Progenitor cell of endocrine pancreas (in vitro differentiated cells): ENCODE measurements at regions not wholly inside any gene's neighbourhood (a gene's known extent, or its start where the extent isn't known, plus 50 kb on each side); places are given as distances from the start of the nearest gene placed in this dataset.
"Not testable (repeated sequence)": the region's sequence is repeated elsewhere in the genome, so short reads cannot be mapped to it uniquely, and the experiment has no call there.

Source experiments
- DNase-seq: peaks from one replicate; pipeline ENCODE4 v3.0.0; 2021; ENCODE audit warnings: low spot score; ENCODE audit not compliant: unreplicated experiment
- H3K27ac Mint-ChIP-seq: 2 replicates; pipeline ENCODE4 v1.8.0; 2021; ENCODE audit warnings: mild to moderate bottlenecking, moderate library complexity, mixed read lengths
- H3K27me3 Mint-ChIP-seq: 2 replicates; pipeline ENCODE4 v1.8.0; 2021; ENCODE audit warnings: mixed read lengths
- H3K36me3 Mint-ChIP-seq: 2 replicates; pipeline ENCODE4 v1.8.0; 2022; ENCODE audit warnings: mixed read lengths; ENCODE audit not compliant: insufficient read depth
- H3K4me1 Mint-ChIP-seq: 2 replicates; pipeline ENCODE4 v1.8.0; 2021; ENCODE audit warnings: low read depth, mixed read lengths
- H3K4me3 Mint-ChIP-seq: 2 replicates; pipeline ENCODE4 v1.8.0; 2021; ENCODE audit warnings: low read depth, mild to moderate bottlenecking, moderate library complexity, mixed read lengths
- H3K9me3 Mint-ChIP-seq: 2 replicates; pipeline ENCODE4 v1.8.0; 2021; ENCODE audit warnings: low read depth, mixed read lengths
- TF ChIP-seq, protein P1 (sequence below): fragments of 200-600 bp; sonication (generic); IDR thresholded peaks from one replicate; pipeline ENCODE4 v1.5.0; 2021; ENCODE audit warnings: antibody characterized with exemption, mild to moderate bottlenecking; ENCODE audit not compliant: unreplicated experiment

- H3K27ac Mint-ChIP-seq = no peak overlapping the region
- no peak overlapping the region for H3K4me3 Mint-ChIP-seq
- no peaks in the 10 kb centered on the region for H3K27me3 Mint-ChIP-seq
- H3K36me3 Mint-ChIP-seq = no peaks in the 10 kb centered on the region
- TF ChIP-seq, protein P1, sequence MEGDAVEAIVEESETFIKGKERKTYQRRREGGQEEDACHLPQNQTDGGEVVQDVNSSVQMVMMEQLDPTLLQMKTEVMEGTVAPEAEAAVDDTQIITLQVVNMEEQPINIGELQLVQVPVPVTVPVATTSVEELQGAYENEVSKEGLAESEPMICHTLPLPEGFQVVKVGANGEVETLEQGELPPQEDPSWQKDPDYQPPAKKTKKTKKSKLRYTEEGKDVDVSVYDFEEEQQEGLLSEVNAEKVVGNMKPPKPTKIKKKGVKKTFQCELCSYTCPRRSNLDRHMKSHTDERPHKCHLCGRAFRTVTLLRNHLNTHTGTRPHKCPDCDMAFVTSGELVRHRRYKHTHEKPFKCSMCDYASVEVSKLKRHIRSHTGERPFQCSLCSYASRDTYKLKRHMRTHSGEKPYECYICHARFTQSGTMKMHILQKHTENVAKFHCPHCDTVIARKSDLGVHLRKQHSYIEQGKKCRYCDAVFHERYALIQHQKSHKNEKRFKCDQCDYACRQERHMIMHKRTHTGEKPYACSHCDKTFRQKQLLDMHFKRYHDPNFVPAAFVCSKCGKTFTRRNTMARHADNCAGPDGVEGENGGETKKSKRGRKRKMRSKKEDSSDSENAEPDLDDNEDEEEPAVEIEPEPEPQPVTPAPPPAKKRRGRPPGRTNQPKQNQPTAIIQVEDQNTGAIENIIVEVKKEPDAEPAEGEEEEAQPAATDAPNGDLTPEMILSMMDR = no peak
- peaks cover 1% of the 10 kb centered on the region for H3K4me1 Mint-ChIP-seq
- DNase-seq = no peak
- H3K9me3 Mint-ChIP-seq = peaks cover 3% of the 10 kb centered on the region
These were observed 398.2 kb upstream of the LCORL start for GRCh38 chr4:18419780-18420179.

DNA sequence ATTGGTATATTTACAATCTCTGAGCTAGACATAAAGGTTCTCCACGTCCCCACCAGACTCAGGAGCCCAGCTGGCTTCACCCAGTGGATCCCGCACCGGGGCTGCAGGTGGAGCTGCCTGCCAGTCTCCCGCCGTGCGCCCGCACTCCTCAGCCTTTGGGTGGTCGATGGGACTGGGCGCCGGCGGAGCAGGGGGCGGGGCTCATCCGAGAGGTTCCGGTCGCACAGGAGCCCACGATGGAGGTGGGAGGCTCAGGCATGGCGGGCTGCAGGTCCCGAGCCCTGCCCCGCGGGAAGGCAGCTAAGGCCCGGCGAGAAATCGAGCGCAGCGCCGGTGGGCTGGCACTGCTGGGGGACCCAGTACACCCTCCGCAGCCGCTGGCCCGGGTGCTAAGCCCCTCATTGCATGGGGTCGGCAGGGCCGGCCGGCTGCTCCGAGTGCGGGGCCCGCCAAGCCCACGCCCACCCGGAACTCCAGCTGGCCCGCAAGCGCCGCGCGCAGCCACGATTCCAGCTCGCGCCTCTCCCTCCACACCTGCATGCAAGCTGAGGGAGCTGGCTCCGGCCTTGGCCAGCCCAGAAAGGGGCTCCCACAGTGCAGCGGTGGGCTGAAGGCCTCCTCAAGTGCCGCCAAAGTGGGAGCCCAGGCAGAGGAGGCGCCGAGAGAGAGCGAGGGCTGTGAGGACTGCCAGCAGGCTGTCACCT is 396.8 kb upstream of the LCORL start:
- H3K4me1 Mint-ChIP-seq, DNase-seq, H3K27me3 Mint-ChIP-seq, H3K9me3 Mint-ChIP-seq, H3K27ac Mint-ChIP-seq, H3K36me3 Mint-ChIP-seq: not testable (repeated sequence)
- peak overlapping the region; percentile 44 for H3K4me3 Mint-ChIP-seq

DNA sequence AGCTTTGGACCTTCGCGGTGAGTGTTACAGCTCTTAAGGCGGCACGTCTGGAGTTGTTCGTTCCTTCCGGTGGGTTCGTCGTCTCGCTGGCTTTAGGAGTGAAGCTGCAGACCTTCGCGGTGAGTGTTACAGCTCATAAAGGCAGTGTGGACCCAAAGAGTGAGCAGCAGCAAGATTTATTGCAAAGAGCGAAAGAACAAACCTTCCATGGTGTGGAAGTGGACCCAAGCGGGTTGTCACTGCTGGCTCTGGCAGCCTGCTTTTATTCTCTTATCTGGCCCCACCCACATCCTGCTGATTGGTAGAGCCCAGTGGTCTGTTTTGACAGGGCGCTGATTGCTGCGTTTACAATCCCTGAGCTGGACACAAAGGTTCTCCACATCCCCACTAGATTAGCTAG is 396.1 kb upstream of the LCORL start:
- H3K27me3 Mint-ChIP-seq, H3K4me1 Mint-ChIP-seq, H3K36me3 Mint-ChIP-seq, H3K9me3 Mint-ChIP-seq, DNase-seq, H3K27ac Mint-ChIP-seq, H3K4me3 Mint-ChIP-seq: not testable (repeated sequence)

DNA sequence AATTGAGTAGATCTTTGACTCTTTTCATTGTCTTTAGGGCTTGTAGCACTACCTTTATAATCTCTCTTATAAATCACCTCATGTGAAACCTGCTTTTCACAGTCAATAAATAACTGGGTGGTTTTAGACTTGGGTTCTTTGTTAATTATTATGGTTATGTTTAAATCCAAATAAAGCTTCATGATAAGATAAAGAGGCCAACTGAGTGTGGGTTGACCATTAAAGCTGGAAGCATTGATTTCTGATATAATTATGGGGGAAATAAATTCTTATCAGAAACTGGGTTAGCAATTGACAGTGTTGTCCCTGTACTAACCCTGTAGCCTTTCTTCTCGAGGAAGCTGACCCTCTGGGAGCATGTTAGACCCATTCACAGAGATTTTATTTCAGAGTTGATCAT is 384.7 kb upstream of the LCORL start:
- Mint-ChIP-seq H3K4me1 (peaks cover 26% of the 10 kb centered on the region), H3K36me3 (no peaks in the 10 kb centered on the region), H3K27me3 (no peaks in the 10 kb centered on the region), H3K27ac (peak overlapping the region; percentile 76), H3K4me3 (no peak overlapping the region), H3K9me3 (peaks cover 4% of the 10 kb centered on the region)
- no peak for DNase-seq
- TF ChIP-seq, protein P1 = no peak

DNA sequence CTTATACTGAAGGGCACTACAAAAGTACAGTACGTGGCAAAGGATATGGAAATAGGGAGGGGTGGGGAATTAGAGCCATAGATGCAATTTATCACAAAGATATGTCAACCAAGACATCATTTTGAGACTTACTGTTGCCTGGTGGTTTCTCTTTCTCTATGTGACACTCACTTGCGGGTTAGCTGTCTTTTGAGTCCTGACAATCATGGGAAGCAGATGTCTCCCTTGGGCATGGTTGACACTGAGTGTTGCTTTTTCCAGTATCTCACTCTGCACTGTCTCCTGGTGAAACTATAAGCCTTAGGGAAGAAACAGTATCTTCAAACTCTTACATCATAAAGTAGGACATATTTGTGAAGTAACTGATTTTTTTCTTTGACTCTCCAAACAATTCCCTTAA is 383.5 kb upstream of the LCORL start:
- Mint-ChIP-seq H3K9me3 (peaks cover 1% of the 10 kb centered on the region), H3K36me3 (no peaks in the 10 kb centered on the region), H3K27ac (peak overlapping the region; percentile 10), H3K27me3 (no peaks in the 10 kb centered on the region), H3K4me3 (no peak overlapping the region), H3K4me1 (peaks cover 26% of the 10 kb centered on the region)
- TF ChIP-seq, protein P1 = no peak
- DNase-seq = no peak

GRCh38 chr4:18404642-18405041 is 383.1 kb upstream of the LCORL start:
- Mint-ChIP-seq H3K36me3 (no peaks in the 10 kb centered on the region), H3K27ac (peak overlapping the region; percentile 10), H3K27me3 (no peaks in the 10 kb centered on the region), H3K4me1 (peaks cover 26% of the 10 kb centered on the region), H3K9me3 (no peaks in the 10 kb centered on the region), H3K4me3 (no peak overlapping the region)
- DNase-seq = no peak
- TF ChIP-seq, protein P1 = no peak
